Epithelial cell of proximal tubule (primary cell): ENCODE measurements at regions not wholly inside any gene's neighbourhood (a gene's known extent, or its start where the extent isn't known, plus 50 kb on each side); places are given as distances from the start of the nearest gene placed in this dataset.

Experiments used
- DNase-seq: peaks from one replicate; pipeline ENCODE4 v3.0.0-alpha.2; 2011; ENCODE audit warnings: low read depth
- H3K4me3 ChIP-seq: 2 replicates; pipeline ENCODE4 v1.5.1; 2011; ENCODE audit warnings: low read depth, mild to moderate bottlenecking, low read length
- TF ChIP-seq, protein P1 (sequence below): conservative IDR thresholded peaks from 2 replicates; pipeline ENCODE4 v1.5.1; 2012; ENCODE audit warnings: low read depth, mild to moderate bottlenecking, low read length

GRCh38 chr21:41008351-41008750, 159.6 kb upstream of the BACE2 start:
- H3K4me3 ChIP-seq: no peak overlapping the region
- TF ChIP-seq, protein P1, sequence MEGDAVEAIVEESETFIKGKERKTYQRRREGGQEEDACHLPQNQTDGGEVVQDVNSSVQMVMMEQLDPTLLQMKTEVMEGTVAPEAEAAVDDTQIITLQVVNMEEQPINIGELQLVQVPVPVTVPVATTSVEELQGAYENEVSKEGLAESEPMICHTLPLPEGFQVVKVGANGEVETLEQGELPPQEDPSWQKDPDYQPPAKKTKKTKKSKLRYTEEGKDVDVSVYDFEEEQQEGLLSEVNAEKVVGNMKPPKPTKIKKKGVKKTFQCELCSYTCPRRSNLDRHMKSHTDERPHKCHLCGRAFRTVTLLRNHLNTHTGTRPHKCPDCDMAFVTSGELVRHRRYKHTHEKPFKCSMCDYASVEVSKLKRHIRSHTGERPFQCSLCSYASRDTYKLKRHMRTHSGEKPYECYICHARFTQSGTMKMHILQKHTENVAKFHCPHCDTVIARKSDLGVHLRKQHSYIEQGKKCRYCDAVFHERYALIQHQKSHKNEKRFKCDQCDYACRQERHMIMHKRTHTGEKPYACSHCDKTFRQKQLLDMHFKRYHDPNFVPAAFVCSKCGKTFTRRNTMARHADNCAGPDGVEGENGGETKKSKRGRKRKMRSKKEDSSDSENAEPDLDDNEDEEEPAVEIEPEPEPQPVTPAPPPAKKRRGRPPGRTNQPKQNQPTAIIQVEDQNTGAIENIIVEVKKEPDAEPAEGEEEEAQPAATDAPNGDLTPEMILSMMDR: no peak
- DNase-seq: no peak

DNA sequence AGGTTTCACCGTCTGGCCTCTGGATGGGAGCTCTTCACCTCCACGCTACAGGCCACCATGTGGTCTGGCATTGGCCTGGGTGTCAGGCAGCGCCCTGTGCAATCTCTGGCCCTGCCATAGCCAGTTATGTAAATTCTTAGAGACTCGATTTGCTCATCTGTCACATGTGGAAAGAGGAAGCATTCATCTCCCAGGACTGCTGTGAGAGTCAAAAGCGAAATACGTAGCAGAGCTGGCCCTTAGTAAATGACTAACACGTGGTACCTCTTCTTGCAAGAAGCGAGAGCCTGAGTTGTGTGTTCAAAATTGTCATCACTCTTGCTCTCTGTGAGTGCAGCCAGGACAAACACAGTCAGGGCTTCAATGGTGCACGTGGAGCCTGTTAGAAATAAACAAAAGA, 159.0 kb upstream of the BACE2 start:
- no peak overlapping the region for H3K4me3 ChIP-seq
- TF ChIP-seq, protein P1: no peak
- no peak for DNase-seq

- H3K4me3 ChIP-seq: no peak overlapping the region
- TF ChIP-seq, protein P1: no peak
- no peak for DNase-seq
Observed at GRCh38 chr21:41009398-41010100, 158.4 kb upstream of the BACE2 start.

DNA sequence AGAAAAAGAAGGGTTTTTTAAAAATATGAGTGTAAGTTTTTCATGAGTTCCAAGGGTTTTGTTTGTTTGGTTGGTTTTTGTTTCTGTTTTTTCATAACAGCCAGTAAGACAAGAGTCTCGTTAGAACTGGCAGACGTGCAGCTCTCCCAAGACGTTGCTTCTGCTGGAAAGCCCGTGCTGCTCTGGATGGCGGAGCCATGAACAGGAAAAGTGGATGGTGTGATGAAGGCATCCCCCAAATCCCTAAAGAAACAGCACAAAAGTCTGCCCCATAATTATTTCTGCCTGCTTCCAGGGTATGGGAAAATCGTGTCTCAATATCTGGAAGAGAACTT, 157.9 kb upstream of the BACE2 start:
- DNase-seq: no peak
- no peak overlapping the region for H3K4me3 ChIP-seq
- TF ChIP-seq, protein P1: no peak

GRCh38 chr21:41011098-41011731, 156.7 kb upstream of the BACE2 start:
- DNase-seq: no peak
- TF ChIP-seq, protein P1: no peak
- no peak overlapping the region for H3K4me3 ChIP-seq

GRCh38 chr21:41011951-41012366, 156.0 kb upstream of the BACE2 start:
- TF ChIP-seq, protein P1: no peak
- DNase-seq: no peak

GRCh38 chr21:41012425-41012824, 155.5 kb upstream of the BACE2 start:
- no peak overlapping the region for H3K4me3 ChIP-seq
- DNase-seq: no peak
- TF ChIP-seq, protein P1: no peak

More at GRCh38 chr21:41011951-41012366, 156.0 kb upstream of the BACE2 start:
- no peak overlapping the region for H3K4me3 ChIP-seq
